Activated CD8-positive, alpha-beta memory T cell treated with anti-CD3 and anti-CD28 coated beads, Interleukin-2, amount 50 U/mL, for 1 hour (primary cell): ENCODE measurements at regions not wholly inside any gene's neighbourhood (a gene's known extent, or its start where the extent isn't known, plus 50 kb on each side); places are given as distances from the start of the nearest gene placed in this dataset.

Source experiments
- DNase-seq: peaks from one replicate; pipeline ENCODE4 v3.0.0-alpha.2; 2020; ENCODE audit errors: extremely low read depth

DNA sequence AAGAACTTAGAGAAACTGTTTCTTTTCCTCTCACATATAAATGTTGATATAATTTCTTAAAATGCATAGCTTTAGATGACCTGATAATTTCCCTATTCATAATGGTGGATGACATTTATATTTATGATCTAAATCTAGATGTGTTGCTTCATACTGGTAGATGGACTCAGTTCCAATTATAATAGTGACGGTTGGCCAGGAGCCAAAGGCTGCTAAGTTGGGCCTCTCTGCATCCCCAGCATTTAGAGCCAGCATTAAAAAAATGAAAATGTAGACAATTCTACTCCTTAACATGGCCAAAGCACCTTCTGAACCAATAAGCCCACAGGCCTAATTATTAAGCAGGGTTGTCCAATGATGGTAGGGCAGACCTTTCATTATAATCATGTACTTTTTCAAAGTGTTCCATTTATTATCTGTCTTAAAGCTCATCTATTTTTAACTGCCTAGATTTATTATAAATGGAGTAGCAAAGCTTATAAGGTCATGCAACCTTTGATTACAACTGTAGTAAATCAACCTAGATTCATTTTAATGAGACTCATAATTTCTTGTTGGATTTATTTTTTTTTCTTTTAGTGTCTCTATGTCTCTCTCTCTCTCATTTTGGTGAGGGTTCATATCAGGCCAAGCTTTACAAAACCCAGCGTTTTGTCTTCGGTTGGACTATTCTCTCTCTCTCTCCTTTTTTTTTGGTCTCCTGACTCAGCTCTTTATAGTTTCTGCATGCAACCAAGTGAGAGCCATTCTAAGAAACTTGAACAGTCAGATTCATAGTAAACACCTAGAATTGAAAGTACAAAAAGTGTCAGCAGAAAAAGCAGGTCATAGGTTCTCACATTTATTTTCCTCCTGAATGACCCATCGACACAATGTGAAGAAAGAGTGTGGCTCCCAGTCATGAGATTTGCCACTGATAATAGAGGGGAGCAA lies 2016.1 kb upstream of the PIK3C3 start:
- DNase-seq: no peak

DNA sequence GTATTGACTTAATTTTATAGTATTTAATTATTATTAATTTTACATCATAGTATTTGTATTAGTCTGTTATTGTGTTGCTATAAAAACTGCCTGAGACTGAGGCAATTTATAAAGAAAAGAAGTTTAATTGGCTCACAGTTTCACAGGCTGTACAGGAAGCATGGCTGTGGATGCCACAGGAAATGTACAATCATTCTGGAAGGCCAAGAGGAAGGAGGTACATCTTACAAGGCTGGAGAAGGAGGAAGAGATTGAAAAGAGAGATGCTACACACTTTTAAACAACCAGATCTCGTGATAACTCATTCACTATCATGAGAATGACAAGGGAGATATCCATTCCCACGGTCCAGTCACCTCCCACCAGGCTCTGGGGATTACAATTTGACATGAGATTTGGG lies 2019.4 kb upstream of the PIK3C3 start:
- no peak for DNase-seq

DNA sequence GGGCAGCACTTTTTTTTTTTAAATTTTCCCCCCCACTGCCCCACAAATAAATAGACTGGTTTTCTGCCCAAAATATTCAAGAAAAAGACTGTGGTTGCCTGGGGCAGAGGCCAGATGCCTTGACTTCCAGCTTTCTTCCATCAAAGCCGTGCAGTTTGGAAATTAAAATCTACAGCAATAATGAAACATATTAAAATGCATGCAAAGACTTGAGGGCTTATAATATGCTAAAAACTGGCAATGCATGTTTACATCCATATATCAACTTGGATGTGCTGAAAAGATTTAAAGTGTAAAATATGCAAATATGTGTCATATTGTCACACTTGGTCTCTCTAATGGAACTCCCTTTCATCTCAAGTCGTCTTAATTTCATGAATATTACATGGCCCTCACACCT lies 2036.2 kb upstream of the PIK3C3 start:
- DNase-seq: no peak

DNA sequence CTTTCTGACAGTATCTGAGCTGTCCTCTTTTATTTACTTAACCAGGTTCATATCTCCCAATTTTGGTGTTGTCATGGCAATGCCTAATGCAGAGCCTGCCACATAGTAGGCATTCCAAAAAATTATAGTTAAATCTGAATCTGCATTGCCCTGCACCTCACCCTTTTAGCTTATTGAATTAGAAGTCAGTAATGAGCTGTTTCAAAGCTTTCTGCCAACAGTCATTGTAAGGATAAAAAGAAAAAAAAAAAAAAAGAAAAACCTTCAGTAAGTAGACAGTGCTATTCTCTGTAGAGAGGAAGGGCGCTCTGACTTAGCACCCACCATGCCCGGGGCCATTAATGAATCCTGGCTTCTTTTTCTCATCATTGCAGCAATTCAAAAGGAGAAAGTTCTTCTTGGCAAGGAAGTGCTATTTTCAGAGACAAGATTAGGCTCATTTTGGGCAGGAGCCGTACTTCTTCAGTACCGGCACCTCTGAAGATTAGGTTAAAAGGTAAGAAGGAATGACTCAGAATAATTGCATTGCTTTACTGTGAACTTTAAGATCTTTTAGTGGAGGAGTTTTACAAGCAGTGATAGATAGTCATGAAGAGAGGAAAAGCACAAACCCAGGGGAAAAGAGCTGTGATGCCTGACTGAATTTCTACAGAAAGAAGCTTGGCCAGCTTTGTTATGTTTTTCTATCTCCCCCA lies 2041.2 kb upstream of the PIK3C3 start:
- DNase-seq: no peak

DNA sequence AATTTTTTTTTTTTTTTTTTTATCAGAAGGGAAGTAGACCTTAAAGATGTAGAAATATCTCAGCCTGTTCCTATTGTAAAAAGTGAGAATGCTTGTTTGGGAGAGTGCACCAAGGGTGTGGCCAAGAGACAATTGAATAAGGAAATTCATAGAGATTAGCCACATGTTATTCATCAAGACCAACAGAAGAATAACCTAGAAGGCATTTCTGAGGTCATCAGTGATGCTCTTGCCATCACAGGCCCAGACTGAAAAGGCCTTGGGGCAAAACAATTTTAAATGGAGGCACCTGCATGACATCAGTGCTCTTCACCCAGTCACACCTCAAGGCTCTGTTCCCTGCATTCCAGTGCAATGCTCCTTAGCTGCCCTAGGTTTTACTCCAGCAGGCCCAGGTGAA lies 2043.3 kb upstream of the PIK3C3 start:
- no peak for DNase-seq

DNA sequence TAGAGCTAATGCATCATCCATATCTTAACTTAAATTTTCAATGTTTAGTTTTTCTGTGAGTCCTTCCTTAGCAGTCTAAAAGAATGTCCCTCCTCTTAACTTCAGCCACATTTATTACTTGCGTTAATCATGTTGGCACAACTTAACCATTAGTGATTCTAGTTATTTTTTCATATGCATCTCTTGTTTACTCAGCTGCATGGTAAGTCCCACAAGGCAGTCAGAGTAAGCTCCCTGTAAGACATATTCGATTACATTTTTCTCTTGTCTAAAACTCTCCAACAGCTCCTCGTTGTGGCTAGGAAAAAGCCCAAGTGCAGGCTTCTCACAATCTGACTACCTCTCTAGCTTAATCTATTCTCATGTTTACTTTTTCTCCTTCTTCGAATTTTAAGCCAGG lies 2045.3 kb upstream of the PIK3C3 start:
- no peak for DNase-seq

DNA sequence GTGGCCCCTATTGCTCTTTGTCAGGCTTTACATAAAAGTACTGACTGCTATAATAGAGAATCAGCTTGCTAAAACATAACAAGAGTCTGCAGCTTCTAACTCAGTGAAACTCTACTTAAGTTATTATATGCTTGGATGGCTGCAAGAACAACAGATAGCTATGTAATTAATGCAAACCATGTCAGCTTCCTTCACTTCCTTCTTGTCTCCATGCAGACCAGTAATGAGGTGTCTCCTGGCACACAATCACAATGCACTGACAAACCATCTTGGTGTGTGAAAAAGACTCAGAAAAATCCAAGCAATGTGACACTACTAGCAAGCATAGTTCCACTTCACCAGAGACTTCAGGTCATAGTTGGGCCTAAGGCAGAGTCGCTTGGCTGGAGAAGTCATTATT lies 2068.9 kb upstream of the PIK3C3 start:
- no peak for DNase-seq

DNA sequence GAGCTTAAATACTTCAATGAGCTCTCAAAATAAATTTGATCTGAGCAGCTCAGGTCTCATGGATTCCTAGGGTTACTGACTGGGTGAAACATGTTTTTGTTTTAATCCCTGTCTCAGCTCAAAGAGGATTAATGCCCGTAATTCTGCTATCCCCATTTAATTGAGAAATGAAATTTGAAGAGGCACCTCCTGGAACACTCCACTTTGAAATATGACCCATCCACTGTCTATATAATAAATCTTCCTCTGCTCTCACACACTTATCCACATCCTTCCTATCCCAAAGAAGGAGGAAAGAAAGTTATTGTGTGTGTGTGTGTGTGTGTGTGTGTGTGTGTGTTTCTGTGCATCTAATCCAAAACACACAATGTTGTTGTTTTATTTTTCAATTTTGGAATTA lies 2082.4 kb upstream of the PIK3C3 start:
- no peak for DNase-seq

DNA sequence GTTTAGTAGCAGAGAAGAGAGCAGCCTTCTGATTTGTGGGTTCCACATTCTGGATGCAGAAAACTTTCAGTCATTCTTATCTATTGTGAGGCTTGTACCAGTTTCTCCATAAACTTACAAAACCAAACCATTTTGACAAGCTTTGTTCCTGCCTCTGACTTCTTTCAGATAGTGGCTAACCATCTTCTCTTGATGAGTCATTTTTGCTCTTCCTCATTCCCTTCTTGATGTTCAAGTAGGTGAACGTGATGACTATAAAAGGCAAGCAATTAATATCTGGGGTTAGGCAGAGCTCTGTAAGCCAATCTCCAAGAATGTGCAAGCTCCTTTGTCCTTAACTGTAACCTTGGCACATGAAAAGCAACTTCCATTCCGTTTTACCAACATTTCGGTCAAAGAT lies 2083.1 kb upstream of the PIK3C3 start:
- no peak for DNase-seq

DNA sequence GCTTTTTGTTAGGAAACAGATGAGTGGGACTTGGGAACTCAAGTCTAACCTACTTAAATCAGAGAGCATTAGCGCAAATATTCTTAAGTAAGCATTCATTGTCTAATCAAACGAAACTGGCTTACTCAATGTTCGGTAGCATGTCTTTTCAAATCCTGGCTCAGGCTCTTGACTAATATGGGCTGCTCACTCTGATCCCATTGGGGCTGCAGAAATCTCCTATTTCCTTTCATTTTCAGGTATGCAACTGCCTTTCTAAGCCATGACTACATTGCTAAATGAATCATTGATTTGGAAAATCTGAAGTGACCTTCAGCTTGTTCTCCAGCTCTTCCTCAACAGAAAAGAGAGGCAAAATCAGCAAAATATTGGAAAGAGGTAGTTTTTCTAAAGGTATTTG lies 2084.4 kb upstream of the PIK3C3 start:
- DNase-seq: no peak

DNA sequence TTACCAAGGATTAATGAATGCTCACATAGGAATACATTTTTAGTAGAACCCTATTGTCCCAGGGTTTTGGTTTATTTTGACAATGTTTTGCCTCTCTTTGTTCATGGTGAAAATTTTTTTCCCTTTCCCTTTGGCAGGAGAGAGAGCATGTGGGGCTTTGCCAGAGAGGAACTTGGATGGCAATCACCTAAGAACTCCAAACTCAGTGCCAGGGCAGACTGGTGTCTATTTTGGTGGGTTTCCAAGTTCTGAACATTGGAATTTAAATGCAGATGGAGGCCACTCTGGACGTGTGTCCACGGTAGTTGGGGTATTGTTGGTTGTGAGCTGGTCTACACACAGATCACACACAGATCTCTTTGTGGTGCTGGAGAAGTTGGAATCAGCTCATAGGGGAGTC lies 2091.1 kb upstream of the PIK3C3 start:
- DNase-seq: no peak

DNA sequence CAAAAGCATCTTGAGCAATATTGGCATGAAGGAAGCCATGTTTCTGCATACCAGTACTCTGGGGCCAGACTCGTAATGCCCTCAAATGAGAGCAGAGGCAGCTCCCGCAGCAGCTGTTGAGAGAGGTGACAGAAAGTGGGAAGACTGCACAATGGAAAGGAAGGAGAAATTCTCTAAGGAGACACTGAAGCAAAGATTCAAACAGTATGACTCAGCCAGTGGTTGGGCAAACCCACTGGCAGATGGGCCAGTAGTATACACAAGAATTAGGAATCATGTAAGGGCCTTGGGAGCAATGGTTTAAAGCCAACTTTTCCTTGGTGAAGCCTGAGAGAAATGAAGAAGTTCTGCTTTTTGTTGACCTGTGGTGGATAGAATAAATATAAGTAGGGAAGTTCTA lies 2092.7 kb upstream of the PIK3C3 start:
- no peak for DNase-seq

DNA sequence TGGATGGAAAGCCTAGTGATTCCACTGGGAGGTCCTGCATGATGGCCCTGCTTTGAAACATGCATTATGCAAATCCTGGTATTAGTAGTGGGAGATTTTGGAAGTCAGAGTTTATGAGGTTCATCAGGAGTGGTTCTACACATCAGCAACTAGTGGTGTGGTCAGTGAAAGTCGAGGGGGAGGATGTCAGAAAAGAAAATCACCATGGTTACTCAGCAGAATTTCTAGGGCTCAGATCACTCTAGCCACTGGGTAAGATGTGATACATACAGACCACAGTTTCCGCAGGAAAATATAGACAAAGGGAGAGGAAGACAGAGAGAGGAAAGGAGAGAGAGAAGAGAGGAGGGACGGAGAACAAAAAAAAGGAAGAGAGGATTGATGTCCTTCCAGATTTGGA lies 2100.7 kb upstream of the PIK3C3 start:
- no peak for DNase-seq

DNA sequence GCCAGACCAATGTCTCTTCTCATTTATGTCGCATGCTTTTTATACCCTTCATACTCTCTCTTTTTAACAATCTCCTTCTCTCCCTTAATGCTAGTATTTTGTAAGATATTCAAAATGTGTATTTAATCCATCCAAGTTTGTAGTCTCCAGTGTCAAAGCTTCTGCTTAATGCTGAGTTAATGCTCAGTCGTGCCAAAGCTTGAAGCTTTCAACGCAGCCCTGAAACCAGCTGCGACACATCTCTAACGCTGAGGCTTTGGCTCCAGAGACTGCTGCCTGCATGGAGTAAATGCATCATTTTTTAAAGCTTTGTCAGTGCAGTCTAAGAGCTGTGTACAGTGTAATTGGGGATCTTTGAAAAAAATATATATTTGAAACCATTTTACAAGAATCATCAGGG lies 2108.8 kb upstream of the PIK3C3 start:
- DNase-seq: no peak

DNA sequence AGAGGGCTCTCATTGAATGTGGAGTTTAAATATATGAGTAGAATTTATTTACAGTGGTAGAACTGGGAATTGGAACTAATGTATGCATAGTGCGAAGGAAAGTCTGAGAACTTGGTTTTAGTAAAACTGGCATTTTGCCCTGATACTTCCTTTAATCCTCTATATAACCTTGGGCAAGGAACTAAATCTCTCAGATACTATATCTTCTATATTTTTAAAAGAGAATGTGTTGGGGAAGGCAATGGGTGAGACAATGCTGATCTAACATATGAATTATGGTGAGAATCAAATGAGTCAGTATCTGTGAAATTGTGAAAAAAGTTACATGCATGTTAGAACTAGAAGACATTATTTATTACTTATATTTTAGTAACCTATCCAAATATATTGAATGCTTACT lies 2109.4 kb upstream of the PIK3C3 start:
- DNase-seq: no peak

DNA sequence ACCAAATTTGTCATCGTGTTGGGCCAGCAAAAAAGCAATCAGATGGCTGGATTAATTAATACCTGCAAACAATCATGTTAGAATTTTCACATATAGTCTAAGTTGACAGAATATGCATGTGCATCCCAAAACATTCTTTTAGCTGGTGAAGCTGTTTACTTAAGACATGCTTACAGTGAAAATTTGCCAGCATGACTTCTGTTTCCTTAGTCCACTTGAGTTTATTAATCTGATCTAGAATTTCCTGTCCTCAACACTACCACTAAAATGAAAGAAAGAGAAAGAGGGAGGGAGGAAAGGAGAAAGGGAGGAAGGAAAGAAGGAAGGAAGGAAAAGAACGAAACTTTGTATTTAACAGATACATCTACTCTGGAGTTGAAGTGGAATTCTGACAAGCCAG lies 2109.9 kb upstream of the PIK3C3 start:
- no peak for DNase-seq

DNA sequence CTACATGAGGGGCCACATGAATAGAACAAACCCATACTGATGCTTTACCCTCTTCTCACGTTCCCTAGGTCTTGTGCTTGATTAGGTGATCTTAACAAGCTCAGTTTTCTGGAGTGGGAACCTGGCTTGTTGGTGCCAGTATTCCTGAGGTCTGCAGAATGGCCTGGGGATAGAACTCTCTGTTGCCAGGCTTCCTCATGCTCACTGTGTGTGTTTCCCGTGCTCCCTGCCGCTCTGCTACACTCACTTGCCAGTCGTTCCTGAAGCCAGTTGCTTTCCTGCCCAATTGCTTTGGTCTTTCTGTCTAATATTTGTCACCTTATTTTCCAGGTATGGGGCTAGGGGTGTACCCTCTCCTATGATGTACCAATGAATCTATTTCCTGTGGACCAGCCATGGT lies 2111.5 kb upstream of the PIK3C3 start:
- no peak for DNase-seq

DNA sequence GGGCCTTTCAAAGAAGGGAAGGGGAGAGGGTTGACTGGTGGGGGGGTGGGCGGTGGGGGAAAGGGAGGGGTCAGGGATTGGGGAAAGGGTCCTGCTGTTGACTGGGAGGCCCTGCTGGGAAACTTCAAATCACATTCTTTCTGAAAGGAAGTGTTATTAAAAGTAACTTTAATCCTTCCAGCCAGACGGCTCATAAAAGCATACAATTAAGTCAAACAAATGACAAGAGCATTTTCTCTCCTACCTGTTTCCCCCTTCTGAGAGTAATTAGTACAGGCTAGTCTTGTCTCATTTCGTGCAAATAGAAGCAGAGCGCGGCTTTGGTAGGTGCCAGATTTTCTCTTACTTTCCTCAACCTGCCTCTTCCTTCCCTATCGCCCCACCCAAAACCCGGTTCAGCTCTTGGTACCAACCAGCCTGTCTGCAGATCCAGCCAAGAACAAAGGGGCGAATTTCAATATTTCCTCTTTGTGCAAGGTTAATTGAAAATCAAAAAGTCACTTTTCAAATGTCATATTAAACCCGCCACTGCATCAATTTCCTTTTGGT lies 2112.6 kb upstream of the PIK3C3 start:
- no peak for DNase-seq

DNA sequence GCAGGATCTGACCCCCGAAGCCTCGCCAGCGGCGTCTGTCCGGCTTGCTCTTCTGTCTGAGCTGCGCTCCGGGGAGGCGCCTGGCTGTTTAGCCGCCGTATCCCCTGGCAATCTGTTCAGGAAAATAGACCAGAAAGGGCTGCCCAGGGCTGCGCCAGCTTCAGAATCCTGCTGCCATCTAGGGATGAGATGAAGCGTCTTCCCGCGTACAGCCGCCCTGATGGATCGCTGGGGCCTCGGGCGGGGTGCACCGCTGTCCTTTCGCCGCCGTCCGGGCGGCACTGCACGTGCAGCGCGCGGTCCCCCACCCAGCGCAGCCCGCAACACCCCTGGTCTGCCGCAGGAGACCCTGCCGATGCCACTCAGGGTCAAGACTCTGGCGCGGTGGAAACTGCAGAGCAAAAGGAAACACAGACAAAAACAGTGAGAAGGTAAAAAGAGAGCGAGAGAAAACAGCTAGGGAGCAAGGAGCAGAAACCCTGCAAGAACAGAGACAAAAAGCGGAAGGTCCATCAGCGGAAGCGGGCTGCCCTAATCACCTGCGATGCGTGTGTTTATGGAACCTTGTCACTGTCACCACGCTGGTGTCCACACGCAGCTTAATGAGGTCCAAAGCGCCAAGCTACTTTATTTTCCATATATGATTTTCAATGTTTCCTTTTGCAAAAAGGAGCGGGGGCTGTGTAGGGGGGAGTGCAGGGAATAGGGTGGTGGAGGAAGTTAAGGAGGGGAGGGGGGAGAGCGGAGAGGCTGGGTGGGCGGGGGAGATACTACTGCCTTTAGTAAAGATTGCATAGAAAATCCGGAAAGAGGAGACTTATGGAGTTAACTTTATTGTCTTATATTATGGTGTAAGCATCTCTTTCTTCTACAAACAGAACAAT lies 2113.3 kb upstream of the PIK3C3 start:
- no peak for DNase-seq

DNA sequence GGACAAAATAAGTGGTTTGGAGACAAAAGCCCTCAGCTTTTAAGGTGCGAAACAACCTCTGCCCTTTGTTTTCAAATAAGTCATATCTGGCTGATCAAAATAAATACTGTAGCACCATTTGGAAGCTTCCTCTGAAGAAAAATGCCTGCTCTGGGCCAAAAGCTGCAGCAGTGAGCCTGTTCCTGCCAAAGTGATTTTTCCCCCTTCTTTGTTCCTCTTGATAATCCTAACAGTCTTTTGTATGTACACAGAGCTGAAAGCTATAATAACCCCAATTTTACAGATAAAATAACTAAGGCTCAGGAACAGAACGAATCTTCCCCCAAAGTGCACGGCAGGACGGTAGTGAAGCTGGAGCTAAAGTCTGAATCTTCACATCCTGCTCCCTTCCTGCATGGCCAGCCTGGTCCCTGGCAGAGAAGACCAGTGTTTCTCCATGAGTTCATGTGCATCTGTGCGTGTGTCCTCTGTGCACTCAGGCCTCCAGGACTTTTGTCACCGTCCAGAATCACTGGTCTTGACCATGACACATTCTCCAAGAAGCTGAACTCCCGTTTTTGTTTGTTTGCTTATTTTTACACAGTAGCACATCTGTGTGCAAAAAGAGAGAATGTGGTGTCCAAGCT lies 2114.1 kb upstream of the PIK3C3 start:
- no peak for DNase-seq

DNA sequence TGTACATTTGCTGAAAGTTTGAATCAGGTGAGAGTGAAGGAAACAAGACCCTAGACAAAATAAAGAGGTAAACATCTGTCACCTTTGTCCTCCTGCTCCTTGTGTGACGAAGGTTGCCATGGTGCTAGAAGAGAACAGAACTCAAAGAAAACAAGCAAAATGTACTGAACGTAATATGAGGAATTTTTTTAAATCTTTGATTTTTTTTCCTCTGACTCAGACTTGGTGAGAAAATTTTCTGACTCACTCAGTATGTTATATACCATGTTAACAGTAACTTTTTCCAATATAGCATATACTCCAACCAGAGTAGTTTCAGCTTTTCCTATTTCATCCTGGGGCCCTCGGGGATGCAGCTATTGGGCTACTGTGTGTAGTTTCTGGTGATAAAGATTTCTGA lies 2114.6 kb upstream of the PIK3C3 start:
- no peak for DNase-seq

DNA sequence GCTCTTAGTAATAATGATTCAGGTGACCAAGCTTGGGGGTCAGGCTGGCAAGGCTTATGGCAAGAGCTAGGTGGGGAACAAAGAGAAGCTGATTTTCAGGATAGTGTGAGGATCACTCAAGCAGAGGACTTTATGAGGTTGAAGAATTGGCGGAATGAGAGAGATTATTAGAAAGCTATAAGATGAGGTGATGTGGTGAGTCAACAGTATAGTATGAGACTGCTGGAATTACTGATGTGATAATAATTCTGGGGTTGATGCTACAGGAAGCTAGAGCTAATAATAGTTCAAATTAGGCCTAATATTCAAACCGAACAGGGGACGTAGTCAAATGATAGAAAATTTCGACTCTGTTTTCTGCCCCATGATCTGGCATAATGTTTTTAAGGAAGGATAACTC lies 2115.3 kb upstream of the PIK3C3 start:
- no peak for DNase-seq
